ENCODE measurements at regions not wholly inside any gene's neighbourhood (a gene's known extent, or its start where the extent isn't known, plus 50 kb on each side); places are given as distances from the start of the nearest gene placed in this dataset.

DNA sequence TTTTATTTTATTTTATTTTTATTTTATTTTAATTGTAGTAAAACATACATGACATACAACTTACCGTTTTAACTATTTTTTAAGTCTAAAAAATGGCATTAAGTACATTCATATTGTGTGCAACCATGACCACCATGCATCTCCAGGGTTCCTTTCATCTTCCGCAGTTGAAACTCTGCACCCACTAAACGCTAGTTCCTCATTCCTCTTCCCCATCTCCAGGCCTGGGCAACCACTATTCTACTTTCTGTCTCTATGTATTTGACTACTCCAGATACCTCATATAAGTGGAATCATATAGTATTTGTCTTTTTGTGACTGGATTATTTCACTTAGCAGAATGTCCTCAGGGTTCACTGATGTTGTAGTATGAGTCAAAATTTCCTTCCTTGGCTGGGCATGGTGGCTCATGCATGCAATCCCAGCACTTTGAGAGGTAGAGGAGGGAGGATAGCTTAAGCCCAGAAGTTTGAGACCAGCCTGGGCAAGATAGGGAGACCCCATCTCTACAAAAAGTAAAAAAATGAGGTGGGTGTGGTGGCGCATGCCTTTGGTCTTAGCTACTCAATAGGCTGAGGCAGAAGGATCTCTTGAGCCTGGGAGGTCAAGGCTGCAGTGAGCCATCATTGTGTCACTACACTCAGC is 55.7 kb upstream of the ZNF507 start (continued):
- no peak for TF ChIP-seq SIX5 (IDR thresholded peaks at IDR 0.05; ENCODE audit: low read depth, low read length)
